ENCODE measurements at regions not wholly inside any gene's neighbourhood (a gene's known extent, or its start where the extent isn't known, plus 50 kb on each side); places are given as distances from the start of the nearest gene placed in this dataset.

- H3K27me3 Mint-ChIP-seq = peaks cover 24% of the 10 kb centered on the region
- H3K27ac Mint-ChIP-seq = no peak overlapping the region
- no peaks in the 10 kb centered on the region for H4K20me1 ChIP-seq (ENCODE audit: control insufficient read depth, insufficient read depth, low read length, poor library complexity, severe bottlenecking)
- no peak overlapping the region for H2AFZ ChIP-seq (ENCODE audit: insufficient read depth, low read depth, low read length, poor library complexity, severe bottlenecking)
- no peaks in the 10 kb centered on the region for H3K4me1 Mint-ChIP-seq
- ChIA-PET CTCF (no interaction called here), POLR2A (interaction anchor here (0.5 kb wide), 1 partner anchor 105 kb away, joined by 3 read pairs; no protein-coding TSS in a partner anchor)
- WGBS (ENCODE audit: insufficient coverage) = 93% methylated on average over 3 of the region's 3 CpGs
- no peaks in the 10 kb centered on the region for H3K4me1 ChIP-seq (ENCODE audit: control insufficient read depth in 2 of 2, insufficient read depth in 2 of 2, low read length in 2 of 2)
- no peaks in the 10 kb centered on the region for H3K79me2 ChIP-seq (ENCODE audit: control insufficient read depth, insufficient read depth, low read length)
- TF ChIP-seq CTCF (IDR thresholded peaks at IDR 0.05) = no peak
- no peak for TF ChIP-seq EZH2 (IDR thresholded peaks at IDR 0.05; ENCODE audit: borderline replicate concordance, insufficient read depth, low read depth, low read length, poor library complexity, severe bottlenecking)
- no peak overlapping the region for H3K27ac ChIP-seq (ENCODE audit: low read length in 2 of 2)
- H3K4me2 ChIP-seq (replicated peaks; ENCODE audit: low read depth, low read length, poor library complexity, severe bottlenecking) = no peak overlapping the region
- H3K9ac ChIP-seq (ENCODE audit: low read length) = no peak overlapping the region
- H3K27me3 ChIP-seq (replicated peaks in 1 of 4; ENCODE audit: control extremely low read depth in 1 of 4, control insufficient read depth in 3 of 4, insufficient read depth in 4 of 4, low read length in 3 of 4) = no peaks in the 10 kb centered on the region
- DNase-seq (no peak), ATAC-seq (ENCODE audit: low read depth) (no peak)
- H3K9me3 ChIP-seq (ENCODE audit: control extremely low read depth in 1 of 3, control insufficient read depth in 2 of 3, insufficient read depth in 1 of 3, low read length in 2 of 3) = no peaks in the 10 kb centered on the region
- intact Hi-C loops (cut with micrococcal nuclease) = no loop called here
- H3K9me3 Mint-ChIP-seq (ENCODE audit: insufficient read depth) = no peaks in the 10 kb centered on the region
- H3K4me3 ChIP-seq (ENCODE audit: control extremely low read depth in 1 of 5, extremely low read depth in 1 of 5, insufficient read depth in 1 of 5, low read depth in 2 of 5, low read length in 4 of 5) = no peak overlapping the region
- H3K4me3 Mint-ChIP-seq = no peak overlapping the region
- no peaks in the 10 kb centered on the region for H3K36me3 ChIP-seq (replicated peaks in 1 of 2; ENCODE audit: control extremely low read depth in 1 of 2, control insufficient read depth in 1 of 2, extremely low read depth in 1 of 2, insufficient read depth in 2 of 2, low read length in 1 of 2)
Measured at GRCh38 chr4:128572778-128573241, 236.7 kb upstream of the JADE1 start.

GRCh38 chr4:128571747-128572146 is 237.8 kb upstream of the JADE1 start:
- Histone ChIP-seq H3K4me3 (ENCODE audit: control extremely low read depth in 1 of 5, extremely low read depth in 1 of 5, insufficient read depth in 1 of 5, low read depth in 2 of 5, low read length in 4 of 5) (no peak overlapping the region), H3K9ac (ENCODE audit: low read length) (no peak overlapping the region), H3K36me3 (replicated peaks in 1 of 2; ENCODE audit: control extremely low read depth in 1 of 2, control insufficient read depth in 1 of 2, extremely low read depth in 1 of 2, insufficient read depth in 2 of 2, low read length in 1 of 2) (no peaks in the 10 kb centered on the region), H2AFZ (ENCODE audit: insufficient read depth, low read depth, low read length, poor library complexity, severe bottlenecking) (no peak overlapping the region), H3K4me1 (ENCODE audit: control insufficient read depth in 2 of 2, insufficient read depth in 2 of 2, low read length in 2 of 2) (no peaks in the 10 kb centered on the region), H3K79me2 (ENCODE audit: control insufficient read depth, insufficient read depth, low read length) (no peaks in the 10 kb centered on the region), H3K27me3 (replicated peaks in 1 of 4; ENCODE audit: control extremely low read depth in 1 of 4, control insufficient read depth in 3 of 4, insufficient read depth in 4 of 4, low read length in 3 of 4) (no peaks in the 10 kb centered on the region), H3K4me2 (replicated peaks; ENCODE audit: low read depth, low read length, poor library complexity, severe bottlenecking) (no peak overlapping the region), H4K20me1 (ENCODE audit: control insufficient read depth, insufficient read depth, low read length, poor library complexity, severe bottlenecking) (no peaks in the 10 kb centered on the region), H3K27ac (ENCODE audit: low read length in 2 of 2) (no peak overlapping the region), H3K9me3 (ENCODE audit: control extremely low read depth in 1 of 3, control insufficient read depth in 2 of 3, insufficient read depth in 1 of 3, low read length in 2 of 3) (no peaks in the 10 kb centered on the region)
- no peak for ATAC-seq (ENCODE audit: low read depth)
- H3K9me3 Mint-ChIP-seq (ENCODE audit: insufficient read depth) = no peaks in the 10 kb centered on the region
- POLR2A ChIA-PET = no interaction called here
- H3K27me3 Mint-ChIP-seq = peaks cover 29% of the 10 kb centered on the region
- CTCF ChIA-PET = no interaction called here
- intact Hi-C loops (cut with micrococcal nuclease) = no loop called here
- H3K4me3 Mint-ChIP-seq = no peak overlapping the region
- no peak overlapping the region for H3K27ac Mint-ChIP-seq
- no peaks in the 10 kb centered on the region for H3K4me1 Mint-ChIP-seq
- no peak for DNase-seq
- TF ChIP-seq CTCF (IDR thresholded peaks at IDR 0.05) = no peak
- no peak for TF ChIP-seq EZH2 (IDR thresholded peaks at IDR 0.05; ENCODE audit: borderline replicate concordance, insufficient read depth, low read depth, low read length, poor library complexity, severe bottlenecking)
